HG03432 (cell line): ENCODE measurements at regions not wholly inside any gene's neighbourhood (a gene's known extent, or its start where the extent isn't known, plus 50 kb on each side); places are given as distances from the start of the nearest gene placed in this dataset.
"Not testable (repeated sequence)": the region's sequence is repeated elsewhere in the genome, so short reads cannot be mapped to it uniquely, and the experiment has no call there.

Experiments
- ATAC-seq: cut with Tn5 transposase; IDR thresholded peaks from one replicate; pipeline ENCODE4 v1.9.1; 2021; ENCODE audit warnings: mild to moderate bottlenecking, moderate library complexity; ENCODE audit not compliant: unreplicated experiment

DNA sequence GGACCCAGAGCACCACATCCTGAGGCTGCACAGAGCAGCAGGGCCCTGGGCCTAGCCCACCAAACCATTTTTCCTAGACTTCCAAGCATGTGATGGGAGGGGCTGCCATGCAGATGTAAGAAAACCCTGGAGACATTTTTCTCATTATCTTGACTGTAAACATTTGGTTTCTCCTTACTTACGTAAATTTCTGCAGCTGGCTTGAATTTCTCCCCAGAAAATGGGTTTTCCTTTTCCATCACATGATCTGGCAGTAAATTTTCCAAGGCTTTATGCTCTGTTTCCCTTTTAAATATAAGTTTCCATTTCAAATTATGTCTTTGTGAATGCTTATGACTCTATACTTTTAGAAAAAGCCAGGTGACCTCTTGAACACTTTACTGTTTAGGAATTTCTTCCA lies 945.9 kb upstream of the NDST4 start:
- ATAC-seq, result no peak

- ATAC-seq, result no peak
Measured at GRCh38 chr4:116058129-116058528, 944.7 kb upstream of the NDST4 start.

DNA sequence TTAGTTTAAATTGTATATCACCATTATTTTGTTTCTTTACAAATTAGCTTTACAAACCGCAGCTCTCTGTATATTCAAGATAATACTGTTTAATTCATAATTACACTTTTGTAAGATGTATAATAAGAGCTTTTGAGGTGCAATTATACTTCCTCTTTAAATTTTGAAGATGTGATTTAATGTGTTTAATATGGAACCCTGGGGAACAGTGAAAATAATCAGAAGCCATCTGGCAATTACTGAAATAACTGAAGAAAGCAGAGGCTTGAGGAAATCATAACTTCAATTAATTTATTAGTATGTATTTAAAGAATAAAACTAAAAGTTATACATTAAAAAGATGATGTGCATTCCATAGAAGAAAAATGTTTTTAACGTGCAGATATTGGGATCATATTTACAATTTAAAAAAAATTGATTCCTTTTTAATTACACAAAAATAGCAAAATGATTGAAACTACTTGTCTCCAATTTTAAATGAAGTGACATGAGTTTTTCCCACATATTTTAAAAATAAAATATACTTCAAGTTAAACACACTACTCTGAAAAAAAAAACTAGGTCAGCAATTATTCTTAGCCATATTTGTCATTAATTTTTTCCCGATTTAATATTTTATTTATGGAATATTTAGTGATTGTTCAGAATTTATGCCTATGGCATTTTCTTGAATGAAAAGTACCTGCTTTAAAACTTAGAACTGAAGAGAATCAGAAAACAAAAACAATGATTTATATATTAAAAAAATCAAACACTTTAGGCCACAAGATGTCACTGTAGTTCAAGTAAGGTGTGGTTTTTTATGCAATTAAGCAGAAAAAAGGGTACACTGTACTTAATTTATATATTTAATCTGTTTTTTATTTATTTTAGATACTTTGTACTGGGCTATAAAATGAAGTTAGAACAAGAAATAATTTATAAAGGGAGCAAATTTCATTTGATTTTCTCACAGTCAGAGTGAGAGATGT lies 942.7 kb upstream of the NDST4 start:
- ATAC-seq, result no peak

GRCh38 chr4:116027311-116027710 lies 913.9 kb upstream of the NDST4 start:
- no peak for ATAC-seq

GRCh38 chr4:116024954-116025708 lies 911.7 kb upstream of the NDST4 start:
- no peak for ATAC-seq

GRCh38 chr4:116023049-116023448 lies 909.6 kb upstream of the NDST4 start:
- no peak for ATAC-seq

DNA sequence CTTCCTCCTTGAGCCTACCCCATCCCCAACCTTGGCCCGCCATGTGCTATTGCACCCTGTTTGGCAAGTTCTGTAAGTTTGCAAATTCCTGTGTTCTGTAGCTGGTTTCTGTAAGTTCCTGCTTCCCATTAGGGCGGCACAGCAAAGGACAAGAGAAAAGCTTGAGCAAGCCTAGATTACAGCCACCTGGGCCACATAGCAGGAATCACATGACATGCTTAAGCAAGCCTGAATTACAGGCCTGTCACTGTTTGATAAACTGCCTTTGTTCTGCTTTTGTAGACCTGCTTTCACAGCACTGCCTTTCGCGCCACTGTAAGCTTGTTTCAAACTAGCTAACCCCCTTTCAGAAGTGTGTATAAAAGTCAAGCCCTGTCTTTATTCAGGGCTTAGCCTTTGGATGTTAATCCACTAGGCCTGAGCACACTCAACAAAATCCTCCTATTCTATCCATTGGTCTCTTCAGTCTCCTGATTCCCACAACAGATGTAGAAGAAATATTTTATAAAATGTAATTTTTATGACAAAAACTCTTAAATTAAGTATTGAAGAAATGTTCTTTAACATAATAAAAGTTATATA lies 906.8 kb upstream of the NDST4 start:
- no peak for ATAC-seq

GRCh38 chr4:116018831-116019230 lies 905.4 kb upstream of the NDST4 start:
- ATAC-seq, result no peak

DNA sequence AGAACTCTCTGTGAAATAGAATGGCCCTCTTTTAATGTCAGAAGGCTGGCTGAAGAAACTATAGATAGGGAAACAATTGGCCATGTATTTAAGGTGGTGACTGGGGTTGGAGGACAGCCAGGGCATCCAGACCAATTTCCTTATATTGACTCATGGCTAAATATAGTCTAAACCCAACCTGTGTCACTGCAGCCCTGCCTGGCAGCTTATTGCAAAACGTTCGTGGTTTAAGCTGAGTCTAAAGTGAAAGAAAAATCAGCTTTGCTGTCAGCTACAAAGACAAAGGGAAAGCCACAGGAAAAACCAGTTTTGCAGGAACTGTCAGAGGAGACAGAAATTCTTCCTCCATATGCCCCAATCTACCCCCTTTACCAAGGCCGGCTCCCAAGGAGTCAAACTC lies 902.8 kb upstream of the NDST4 start:
- ATAC-seq, result no peak

- no peak for ATAC-seq
Measured at GRCh38 chr4:116015549-116015948, 902.1 kb upstream of the NDST4 start.

DNA sequence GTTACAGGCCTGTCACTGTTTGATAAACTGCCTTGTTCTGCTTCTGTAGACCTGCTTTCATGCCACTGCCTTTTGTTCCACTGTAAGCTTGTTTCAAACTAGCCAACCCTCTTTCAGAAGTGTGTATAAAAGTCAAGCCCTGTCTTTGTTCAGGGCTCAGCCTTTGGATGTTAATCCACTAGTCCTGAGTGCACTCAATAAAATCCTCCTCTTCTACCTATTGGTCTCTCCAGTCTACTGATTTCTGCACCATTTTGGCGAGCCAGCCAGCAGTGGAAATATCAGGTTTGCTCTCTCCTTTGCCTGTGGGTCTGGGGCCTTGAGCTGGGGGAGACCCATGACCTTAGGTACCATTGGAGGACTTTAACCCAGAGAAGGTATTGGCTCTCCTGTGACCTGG lies 901.6 kb upstream of the NDST4 start:
- ATAC-seq, result no peak

DNA sequence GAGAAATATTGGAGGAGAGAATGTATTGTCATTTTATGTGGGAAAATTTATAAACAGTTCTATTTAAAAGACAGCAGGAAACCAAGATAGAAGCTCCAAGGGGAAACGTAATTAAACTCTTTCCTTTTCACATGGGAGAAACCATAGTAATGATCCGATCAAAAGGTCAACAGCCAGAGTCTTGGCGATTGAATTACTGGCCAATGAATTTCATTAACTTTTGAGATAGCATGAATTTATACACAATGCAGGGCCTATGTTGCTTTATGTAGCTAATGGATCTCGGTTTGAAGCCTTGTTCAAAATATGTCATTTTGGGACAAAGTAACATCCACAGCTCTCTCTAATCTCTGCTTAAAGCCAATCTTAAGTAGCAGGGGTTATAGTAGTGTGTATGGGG lies 897.5 kb upstream of the NDST4 start:
- no peak for ATAC-seq

- no peak for ATAC-seq
Measured at GRCh38 chr4:116005806-116006088, 892.3 kb upstream of the NDST4 start.

DNA sequence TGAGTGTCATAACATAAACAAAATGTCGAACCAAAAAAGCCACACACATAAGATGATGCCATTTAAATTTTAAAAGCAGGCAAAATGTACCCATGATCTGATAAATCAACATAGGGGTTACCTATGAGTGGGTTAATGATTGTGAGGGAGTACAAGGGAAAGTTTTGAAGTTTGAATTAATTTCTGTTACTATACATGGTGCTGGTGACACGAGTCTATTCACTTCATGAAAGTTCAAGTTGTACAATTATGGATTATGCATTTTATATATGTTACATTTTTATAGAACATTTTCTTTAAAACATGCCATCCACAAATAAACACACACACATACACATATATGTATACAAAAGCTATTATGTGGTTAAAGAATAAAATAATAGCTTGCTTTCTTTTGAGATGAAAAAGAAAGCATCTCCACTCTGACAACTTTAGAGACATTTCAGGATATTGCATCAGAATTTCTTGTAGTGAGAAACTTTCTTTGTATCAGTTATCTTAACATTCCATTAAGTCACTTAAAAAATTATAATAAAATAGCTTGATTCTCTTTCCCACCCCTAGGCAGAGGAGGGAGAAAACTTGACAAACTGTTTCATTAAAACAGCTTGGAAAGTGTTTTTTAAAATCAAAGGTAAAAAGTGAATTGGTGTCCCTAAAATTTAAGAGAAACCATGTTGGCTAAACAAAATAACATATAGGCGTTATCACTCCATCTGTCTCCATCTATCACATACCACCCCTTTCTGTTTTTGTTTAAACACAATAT lies 891.8 kb upstream of the NDST4 start:
- no peak for ATAC-seq

- no peak for ATAC-seq
Measured at GRCh38 chr4:116001291-116001690, 887.9 kb upstream of the NDST4 start.

- ATAC-seq, result no peak
Measured at GRCh38 chr4:115986573-115986972, 873.2 kb upstream of the NDST4 start.

- ATAC-seq, result not testable (repeated sequence)
Measured at GRCh38 chr4:115975421-115976001, 862.1 kb upstream of the NDST4 start.

DNA sequence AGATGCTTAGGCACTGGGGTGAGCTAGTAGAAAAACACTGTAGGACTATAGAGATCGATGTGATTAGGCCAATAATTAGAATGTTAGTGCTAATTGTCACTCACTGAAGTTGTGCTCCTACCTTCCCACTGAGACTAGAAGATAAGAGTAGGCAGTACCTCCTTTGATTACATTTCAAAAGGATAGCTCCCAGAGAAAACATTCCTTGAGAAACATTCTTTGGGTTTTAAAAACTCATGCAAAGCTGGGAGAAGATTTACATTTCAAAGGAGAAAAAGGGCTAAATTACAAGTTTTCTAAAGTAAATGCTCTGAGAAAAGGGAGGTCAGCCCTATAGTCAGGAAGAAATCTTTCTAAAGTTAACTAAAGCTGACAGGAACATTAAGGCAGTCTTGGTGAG lies 860.3 kb upstream of the NDST4 start:
- ATAC-seq, result no peak

GRCh38 chr4:115972967-115973366 lies 859.5 kb upstream of the NDST4 start:
- no peak for ATAC-seq

DNA sequence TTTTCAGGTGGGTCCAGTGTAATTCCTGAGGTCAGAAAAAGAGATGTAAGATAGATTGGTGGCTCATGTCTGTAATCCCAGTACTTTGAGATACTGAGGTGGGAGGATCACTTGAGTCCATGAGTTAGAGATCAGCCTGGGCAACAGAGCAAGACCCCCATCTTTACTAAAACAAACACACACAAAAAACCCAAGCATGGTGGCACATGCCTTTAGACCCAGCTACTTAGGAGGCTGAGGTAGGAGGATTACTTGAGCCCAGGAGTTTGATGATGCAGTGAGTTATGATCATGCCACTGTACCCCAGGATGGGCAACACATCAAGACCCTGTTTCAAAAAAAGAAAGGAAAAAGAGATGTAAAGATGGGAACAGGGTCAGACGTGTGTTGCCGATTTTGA lies 857.4 kb upstream of the NDST4 start:
- ATAC-seq, result no peak

- no peak for ATAC-seq
Measured at GRCh38 chr4:115969756-115970155, 856.3 kb upstream of the NDST4 start.
